GM12878 (cell line): ENCODE measurements at regions not wholly inside any gene's neighbourhood (a gene's known extent, or its start where the extent isn't known, plus 50 kb on each side); places are given as distances from the start of the nearest gene placed in this dataset.
A peak's percentile ranks its signal among the peaks of the same experiment; 100 is the strongest.

Source experiments
- ATF7 ChIP-seq: fragments of 450-650 bp; IDR thresholded peaks from 2 replicates; pipeline ENCODE4 v1.6.1; 2016; ENCODE audit warnings: low read depth, mild to moderate bottlenecking
- BACH1 ChIP-seq: fragments of 450-650 bp; IDR thresholded peaks from 2 replicates; pipeline ENCODE4 v1.6.1; 2017; ENCODE audit warnings: mild to moderate bottlenecking, borderline replicate concordance
- CBFB ChIP-seq: IDR thresholded peaks from 2 replicates; pipeline ENCODE4 v1.6.1; 2016; ENCODE audit warnings: antibody characterized with exemption, low read depth
- E2F4 ChIP-seq: IDR thresholded peaks from 2 replicates; pipeline ENCODE4 v1.6.1; 2012; ENCODE audit warnings: low read depth, low read length, improper control_type of control experiment
- JUNB ChIP-seq: IDR thresholded peaks from 2 replicates; pipeline ENCODE4 v1.6.1; 2016; ENCODE audit warnings: antibody characterized with exemption, mild to moderate bottlenecking
- KDM1A ChIP-seq: fragments of 200-600 bp; sonication (generic); IDR thresholded peaks from 2 replicates; pipeline ENCODE4 v1.6.1; 2016; ENCODE audit warnings: borderline replicate concordance
- NKRF ChIP-seq: fragments of 450-650 bp; conservative IDR thresholded peaks from 2 replicates; pipeline ENCODE4 v1.6.1; 2017; ENCODE audit warnings: mild to moderate bottlenecking, moderate library complexity
- RAD51 ChIP-seq: fragments of 450-650 bp; IDR thresholded peaks from 2 replicates; pipeline ENCODE4 v1.6.1; 2016; ENCODE audit warnings: moderate library complexity, mild to moderate bottlenecking, inconsistent platforms
- RB1 ChIP-seq: fragments of 450-650 bp; formaldehyde crosslinking; IDR thresholded peaks from 2 replicates; pipeline ENCODE4 v1.6.1; 2017; ENCODE audit warnings: mild to moderate bottlenecking, borderline replicate concordance
- SIN3A ChIP-seq: IDR thresholded peaks from 2 replicates; pipeline ENCODE4 v1.6.1; 2012; ENCODE audit warnings: low read depth, low read length, improper control_type of control experiment
- SREBF2 ChIP-seq: IDR thresholded peaks from 2 replicates; pipeline ENCODE4 v1.6.1; 2012; ENCODE audit warnings: mild to moderate bottlenecking, low read length
- USF2 ChIP-seq: IDR thresholded peaks from 2 replicates; pipeline ENCODE4 v1.6.1; 2011; ENCODE audit warnings: low read depth, low read length, improper control_type of control experiment, borderline replicate concordance
- ZBTB4 ChIP-seq: fragments of 450-650 bp; formaldehyde crosslinking; IDR thresholded peaks from 2 replicates; pipeline ENCODE4 v1.4.0; 2022; ENCODE audit warnings: mild to moderate bottlenecking, moderate library complexity
- ZBTB40 ChIP-seq: fragments of 450-650 bp; IDR thresholded peaks from 2 replicates; pipeline ENCODE4 v1.6.1; 2016; ENCODE audit warnings: mild to moderate bottlenecking, moderate library complexity, borderline replicate concordance
- ZNF207 ChIP-seq: fragments of 450-650 bp; IDR thresholded peaks from 2 replicates; pipeline ENCODE4 v1.6.1; 2014; ENCODE audit warnings: antibody characterized with exemption, mild to moderate bottlenecking, borderline replicate concordance
- ZNF217 ChIP-seq: fragments of 450-650 bp; IDR thresholded peaks from 2 replicates; pipeline ENCODE4 v1.6.1; 2017; ENCODE audit warnings: antibody characterized with exemption, mild to moderate bottlenecking
- ZNF622 ChIP-seq: fragments of 450-650 bp; IDR thresholded peaks from 2 replicates; pipeline ENCODE4 v1.6.1; 2017; ENCODE audit warnings: mild to moderate bottlenecking, inconsistent platforms

GRCh38 chr3:28124882-28125281, 116.5 kb upstream of the CMC1 start (continued):
- TF ChIP-seq ZBTB4 (CRISPR knock-in tag) = no peak
- TF ChIP-seq E2F4 = no peak
- no peak; the same call in 1 of the 2 replicates for TF ChIP-seq JUNB
- TF ChIP-seq NKRF = no peak
- 0 out of 2 replicates have a peak, but pooled peaks have one; percentile 31 for TF ChIP-seq ZNF217
- peak; percentile 70 for TF ChIP-seq ATF7
- no peak for TF ChIP-seq USF2
- TF ChIP-seq RAD51 = peak; percentile 36; the same call in 1 of the 2 replicates
- TF ChIP-seq ZBTB40 = no peak
- TF ChIP-seq SREBF2 = no peak
- TF ChIP-seq RB1 = no peak
- no peak for TF ChIP-seq KDM1A
- TF ChIP-seq CBFB = no peak
- TF ChIP-seq SIN3A = no peak
- TF ChIP-seq BACH1 = no peak
- no peak for TF ChIP-seq ZNF207
- TF ChIP-seq ZNF622 = no peak
